NCI-H1092 treated with DMSO at 0.1 percent for 48 hours (cell line): ENCODE measurements at regions not wholly inside any gene's neighbourhood (a gene's known extent, or its start where the extent isn't known, plus 50 kb on each side); places are given as distances from the start of the nearest gene placed in this dataset.
"Not testable (repeated sequence)": the region's sequence is repeated elsewhere in the genome, so short reads cannot be mapped to it uniquely, and the experiment has no call there.

Experiments used
- DNase-seq: peaks from one replicate; lab custom pipeline; 2025; lab: John Stamatoyannopoulos, UW

GRCh38 chr22:47354668-47355387 is 592.4 kb downstream of the TBC1D22A start:
- no peak for DNase-seq

GRCh38 chr22:47352920-47353700 is 590.7 kb downstream of the TBC1D22A start:
- DNase-seq = no peak

GRCh38 chr22:47351836-47352579 is 589.6 kb downstream of the TBC1D22A start:
- DNase-seq = no peak

GRCh38 chr22:47346287-47346686 is 583.8 kb downstream of the TBC1D22A start:
- not testable (repeated sequence) for DNase-seq

GRCh38 chr22:47345025-47345424 is 582.6 kb downstream of the TBC1D22A start:
- DNase-seq = no peak

GRCh38 chr22:47344414-47344813 is 582.0 kb downstream of the TBC1D22A start:
- DNase-seq = no peak

- DNase-seq = no peak
Observed at GRCh38 chr22:47343611-47344010, 581.2 kb downstream of the TBC1D22A start.

- no peak for DNase-seq
Observed at GRCh38 chr22:47342446-47342845, 580.0 kb downstream of the TBC1D22A start.

GRCh38 chr22:47341464-47341863 is 579.0 kb downstream of the TBC1D22A start:
- DNase-seq = no peak

- DNase-seq = no peak
Observed at GRCh38 chr22:47340851-47341436, 578.5 kb downstream of the TBC1D22A start.

GRCh38 chr22:47337161-47337621 is 574.7 kb downstream of the TBC1D22A start:
- no peak for DNase-seq

GRCh38 chr22:47335958-47336357 is 573.5 kb downstream of the TBC1D22A start:
- no peak for DNase-seq

- no peak for DNase-seq
Observed at GRCh38 chr22:47335460-47335859, 573.0 kb downstream of the TBC1D22A start.

GRCh38 chr22:47334601-47335000 is 572.2 kb downstream of the TBC1D22A start:
- DNase-seq = no peak

- DNase-seq = peak; percentile 40
Observed at GRCh38 chr22:47333625-47334024, 571.2 kb downstream of the TBC1D22A start.

- no peak for DNase-seq
Observed at GRCh38 chr22:47332246-47332980, 570.0 kb downstream of the TBC1D22A start.

GRCh38 chr22:47331750-47332149 is 569.3 kb downstream of the TBC1D22A start:
- no peak for DNase-seq

- DNase-seq = no peak
Observed at GRCh38 chr22:47329727-47330650, 567.5 kb downstream of the TBC1D22A start.

GRCh38 chr22:47328550-47329243 is 566.2 kb downstream of the TBC1D22A start:
- no peak for DNase-seq

GRCh38 chr22:47327241-47327640 is 564.8 kb downstream of the TBC1D22A start:
- no peak for DNase-seq
